Right cardiac atrium (tissue), 5 donors: ENCODE measurements at regions not wholly inside any gene's neighbourhood (a gene's known extent, or its start where the extent isn't known, plus 50 kb on each side); places are given as distances from the start of the nearest gene placed in this dataset.

Source experiments
- ATAC-seq, 2 donors: fragments of 200-7000 bp; cut with Tn5 transposase; one replicate each; pipeline versions ENCODE4 v1.8.0 to v1.9.1; 2020; ENCODE audit warnings: moderate library complexity in 2 of 2, mild to moderate bottlenecking in 1 of 2
- DNase-seq, 3 donors: peaks; one replicate each; pipeline ENCODE4 v3.0.0-alpha.2; 2020
- H3K27ac ChIP-seq: one replicate; pipeline ENCODE4 v1.5.1; 2013; ENCODE audit warnings: mild to moderate bottlenecking, low read length, control low read depth, moderate library complexity
- H3K27me3 ChIP-seq: one replicate; pipeline ENCODE4 v1.6.1; 2013; ENCODE audit not compliant: control insufficient read depth, insufficient read depth
- H3K4me1 ChIP-seq: one replicate; pipeline ENCODE4 v1.6.1; 2013; ENCODE audit warnings: low read length; ENCODE audit not compliant: control insufficient read depth, insufficient read depth
- H3K4me3 ChIP-seq: one replicate; pipeline ENCODE4 v1.5.1; 2013; ENCODE audit warnings: low read length, control low read depth
- H3K9me3 ChIP-seq: one replicate; pipeline ENCODE4 v1.6.1; 2013; ENCODE audit warnings: low read length; ENCODE audit not compliant: control insufficient read depth
- WGBS: extraction: QIAGEN DNeasy Blood & Tissue Kit; methylation state at CpG from one replicate; pipeline ENCODE4 v1.1.7; 2013; 5-methylcytosine and 5-hydroxymethylcytosine counted together
- intact Hi-C, 4 donors: fragments of 100-400 bp; cut with DNase I; formaldehyde crosslinking; loops; one replicate each; pipeline versions ENCODE4 v1.11.0 to v1.14.0; 2022 to 2023
- donor health status: healthy with polysubstance abuse.
- donor health status: DM: no; HTN: yes; CAD: no.
- donor health status: DM: no; HTN: no; CAD: no.
- donor health status: DM: no; HTN: yes; CAD: no; lungs with severe emphysema.
- donor health status: DM: yes; HTN: yes; CAD: no.

GRCh38 chr3:134302674-134303073 lies 52.0 kb upstream of the RYK start:
- Histone ChIP-seq H3K4me1 (no peaks in the 10 kb centered on the region), H3K9me3 (no peaks in the 10 kb centered on the region), H3K4me3 (no peak overlapping the region), H3K27me3 (no peaks in the 10 kb centered on the region), H3K27ac (no peak overlapping the region)
- intact Hi-C loops = no loop called here
- ATAC-seq (no peak), DNase-seq (no peak)
- 76% methylated on average over 2 of the region's 2 CpGs for WGBS

GRCh38 chr3:134300520-134300919 lies 49.9 kb upstream of the RYK start:
- DNase-seq = no peak
- Histone ChIP-seq H3K27me3 (no peaks in the 10 kb centered on the region), H3K4me3 (no peak overlapping the region), H3K27ac (no peak overlapping the region), H3K9me3 (no peaks in the 10 kb centered on the region), H3K4me1 (no peaks in the 10 kb centered on the region)
- 94% methylated on average over 3 of the region's 3 CpGs for WGBS
- intact Hi-C loops = no loop called here
- peak; percentile 61 to 70 for ATAC-seq
